ENCODE measurements at regions not wholly inside any gene's neighbourhood (a gene's known extent, or its start where the extent isn't known, plus 50 kb on each side); places are given as distances from the start of the nearest gene placed in this dataset.

GRCh38 chr7:94223375-94224084, 171.2 kb upstream of the COL1A2 start:
- no peaks in the 10 kb centered on the region for H3K9me3 ChIP-seq (ENCODE audit: control insufficient read depth in 2 of 2, insufficient read depth in 1 of 2, low read length in 1 of 2)
- no peak overlapping the region for H3K27ac ChIP-seq (ENCODE audit: low read depth in 1 of 2, low read length in 1 of 2)
- no peaks in the 10 kb centered on the region for H3K4me1 ChIP-seq (ENCODE audit: control insufficient read depth in 2 of 2, insufficient read depth in 2 of 2, low read length in 2 of 2)
- no peak overlapping the region for H3K4me3 ChIP-seq (ENCODE audit: low read length in 2 of 2)
- DNase-seq (ENCODE audit: low read depth in 6 of 9, low spot score in 9 of 9): no peak
- no peaks in the 10 kb centered on the region for H3K36me3 ChIP-seq (ENCODE audit: control insufficient read depth in 2 of 2, insufficient read depth in 2 of 2, low read length in 1 of 2)
- WGBS: 84% methylated on average over 6 of the region's 6 CpGs
- no peaks in the 10 kb centered on the region for H3K27me3 ChIP-seq (ENCODE audit: control insufficient read depth in 2 of 2, insufficient read depth in 1 of 2, low read length in 1 of 2)

GRCh38 chr7:94228223-94228622, 166.5 kb upstream of the COL1A2 start:
- H3K4me3 ChIP-seq (ENCODE audit: low read length in 2 of 2): no peak overlapping the region
- no peak for DNase-seq (ENCODE audit: low read depth in 6 of 9, low spot score in 9 of 9)
- no peaks in the 10 kb centered on the region for H3K36me3 ChIP-seq (ENCODE audit: control insufficient read depth in 2 of 2, insufficient read depth in 2 of 2, low read length in 1 of 2)
- no peak overlapping the region for H3K27ac ChIP-seq (ENCODE audit: low read depth in 1 of 2, low read length in 1 of 2)
- H3K4me1 ChIP-seq (ENCODE audit: control insufficient read depth in 2 of 2, insufficient read depth in 2 of 2, low read length in 2 of 2): no peaks in the 10 kb centered on the region
- no peaks in the 10 kb centered on the region for H3K9me3 ChIP-seq (ENCODE audit: control insufficient read depth in 2 of 2, insufficient read depth in 1 of 2, low read length in 1 of 2)
- no peaks in the 10 kb centered on the region for H3K27me3 ChIP-seq (ENCODE audit: control insufficient read depth in 2 of 2, insufficient read depth in 1 of 2, low read length in 1 of 2)

- no peak for DNase-seq (ENCODE audit: low read depth in 6 of 9, low spot score in 9 of 9)
- H3K27me3 ChIP-seq (ENCODE audit: control insufficient read depth in 2 of 2, insufficient read depth in 1 of 2, low read length in 1 of 2): no peaks in the 10 kb centered on the region
- H3K4me1 ChIP-seq (ENCODE audit: control insufficient read depth in 2 of 2, insufficient read depth in 2 of 2, low read length in 2 of 2): no peaks in the 10 kb centered on the region
- no peaks in the 10 kb centered on the region for H3K9me3 ChIP-seq (ENCODE audit: control insufficient read depth in 2 of 2, insufficient read depth in 1 of 2, low read length in 1 of 2)
- H3K27ac ChIP-seq (ENCODE audit: low read depth in 1 of 2, low read length in 1 of 2): no peak overlapping the region
- H3K36me3 ChIP-seq (ENCODE audit: control insufficient read depth in 2 of 2, insufficient read depth in 2 of 2, low read length in 1 of 2): no peaks in the 10 kb centered on the region
- H3K4me3 ChIP-seq (ENCODE audit: low read length in 2 of 2): no peak overlapping the region
These were observed 166.0 kb upstream of the COL1A2 start for GRCh38 chr7:94228678-94229077.

- no peak for DNase-seq (ENCODE audit: low read depth in 6 of 9, low spot score in 9 of 9)
- Histone ChIP-seq H3K4me1 (ENCODE audit: control insufficient read depth in 2 of 2, insufficient read depth in 2 of 2, low read length in 2 of 2) (no peaks in the 10 kb centered on the region), H3K4me3 (ENCODE audit: low read length in 2 of 2) (no peak overlapping the region), H3K27me3 (ENCODE audit: control insufficient read depth in 2 of 2, insufficient read depth in 1 of 2, low read length in 1 of 2) (no peaks in the 10 kb centered on the region), H3K27ac (ENCODE audit: low read depth in 1 of 2, low read length in 1 of 2) (no peak overlapping the region), H3K36me3 (ENCODE audit: control insufficient read depth in 2 of 2, insufficient read depth in 2 of 2, low read length in 1 of 2) (no peaks in the 10 kb centered on the region), H3K9me3 (ENCODE audit: control insufficient read depth in 2 of 2, insufficient read depth in 1 of 2, low read length in 1 of 2) (no peaks in the 10 kb centered on the region)
- WGBS: 94% methylated on average over 2 of the region's 2 CpGs
These were observed 163.4 kb upstream of the COL1A2 start for GRCh38 chr7:94231305-94231704.

GRCh38 chr7:94236960-94237359, 157.7 kb upstream of the COL1A2 start:
- Histone ChIP-seq H3K27ac (ENCODE audit: low read depth in 1 of 2, low read length in 1 of 2) (no peak overlapping the region), H3K4me1 (ENCODE audit: control insufficient read depth in 2 of 2, insufficient read depth in 2 of 2, low read length in 2 of 2) (no peaks in the 10 kb centered on the region), H3K36me3 (ENCODE audit: control insufficient read depth in 2 of 2, insufficient read depth in 2 of 2, low read length in 1 of 2) (no peaks in the 10 kb centered on the region), H3K27me3 (ENCODE audit: control insufficient read depth in 2 of 2, insufficient read depth in 1 of 2, low read length in 1 of 2) (no peaks in the 10 kb centered on the region), H3K4me3 (ENCODE audit: low read length in 2 of 2) (no peak overlapping the region), H3K9me3 (ENCODE audit: control insufficient read depth in 2 of 2, insufficient read depth in 1 of 2, low read length in 1 of 2) (no peaks in the 10 kb centered on the region)
- no peak for DNase-seq (ENCODE audit: low read depth in 6 of 9, low spot score in 9 of 9)
- 95% methylated on average over 2 of the region's 2 CpGs for WGBS

- Histone ChIP-seq H3K27ac (ENCODE audit: low read depth in 1 of 2, low read length in 1 of 2) (no peak overlapping the region), H3K36me3 (ENCODE audit: control insufficient read depth in 2 of 2, insufficient read depth in 2 of 2, low read length in 1 of 2) (no peaks in the 10 kb centered on the region), H3K4me1 (ENCODE audit: control insufficient read depth in 2 of 2, insufficient read depth in 2 of 2, low read length in 2 of 2) (no peaks in the 10 kb centered on the region), H3K9me3 (ENCODE audit: control insufficient read depth in 2 of 2, insufficient read depth in 1 of 2, low read length in 1 of 2) (no peaks in the 10 kb centered on the region), H3K27me3 (ENCODE audit: control insufficient read depth in 2 of 2, insufficient read depth in 1 of 2, low read length in 1 of 2) (no peaks in the 10 kb centered on the region), H3K4me3 (ENCODE audit: low read length in 2 of 2) (no peak overlapping the region)
- no peak for DNase-seq (ENCODE audit: low read depth in 6 of 9, low spot score in 9 of 9)
- 58% methylated on average over 3 of the region's 3 CpGs for WGBS
These were observed 157.3 kb upstream of the COL1A2 start for GRCh38 chr7:94237417-94237816.

GRCh38 chr7:94239661-94240234, 154.9 kb upstream of the COL1A2 start:
- DNase-seq (ENCODE audit: low read depth in 6 of 9, low spot score in 9 of 9): no peak
- Histone ChIP-seq H3K27me3 (ENCODE audit: control insufficient read depth in 2 of 2, insufficient read depth in 1 of 2, low read length in 1 of 2) (no peaks in the 10 kb centered on the region), H3K9me3 (ENCODE audit: control insufficient read depth in 2 of 2, insufficient read depth in 1 of 2, low read length in 1 of 2) (no peaks in the 10 kb centered on the region), H3K4me3 (ENCODE audit: low read length in 2 of 2) (no peak overlapping the region), H3K4me1 (ENCODE audit: control insufficient read depth in 2 of 2, insufficient read depth in 2 of 2, low read length in 2 of 2) (no peaks in the 10 kb centered on the region), H3K36me3 (ENCODE audit: control insufficient read depth in 2 of 2, insufficient read depth in 2 of 2, low read length in 1 of 2) (no peaks in the 10 kb centered on the region), H3K27ac (ENCODE audit: low read depth in 1 of 2, low read length in 1 of 2) (no peak overlapping the region)
- WGBS: 49% methylated on average over 4 of the region's 4 CpGs

GRCh38 chr7:94240902-94241301, 153.8 kb upstream of the COL1A2 start:
- WGBS: 91% methylated on average over 6 of the region's 6 CpGs
- no peak for DNase-seq (ENCODE audit: low read depth in 6 of 9, low spot score in 9 of 9)

GRCh38 chr7:94241402-94241925, 153.2 kb upstream of the COL1A2 start:
- Histone ChIP-seq H3K27ac (ENCODE audit: low read depth in 1 of 2, low read length in 1 of 2) (no peak overlapping the region), H3K4me1 (ENCODE audit: control insufficient read depth in 2 of 2, insufficient read depth in 2 of 2, low read length in 2 of 2) (no peaks in the 10 kb centered on the region), H3K4me3 (ENCODE audit: low read length in 2 of 2) (no peak overlapping the region), H3K27me3 (ENCODE audit: control insufficient read depth in 2 of 2, insufficient read depth in 1 of 2, low read length in 1 of 2) (no peaks in the 10 kb centered on the region), H3K9me3 (ENCODE audit: control insufficient read depth in 2 of 2, insufficient read depth in 1 of 2, low read length in 1 of 2) (no peaks in the 10 kb centered on the region), H3K36me3 (ENCODE audit: control insufficient read depth in 2 of 2, insufficient read depth in 2 of 2, low read length in 1 of 2) (no peaks in the 10 kb centered on the region)
- WGBS: 88% methylated on average over 3 of the region's 3 CpGs
- no peak for DNase-seq (ENCODE audit: low read depth in 6 of 9, low spot score in 9 of 9)

More at GRCh38 chr7:94240902-94241301, 153.8 kb upstream of the COL1A2 start:
- Histone ChIP-seq H3K9me3 (ENCODE audit: control insufficient read depth in 2 of 2, insufficient read depth in 1 of 2, low read length in 1 of 2) (no peaks in the 10 kb centered on the region), H3K36me3 (ENCODE audit: control insufficient read depth in 2 of 2, insufficient read depth in 2 of 2, low read length in 1 of 2) (no peaks in the 10 kb centered on the region), H3K4me3 (ENCODE audit: low read length in 2 of 2) (no peak overlapping the region), H3K27ac (ENCODE audit: low read depth in 1 of 2, low read length in 1 of 2) (no peak overlapping the region), H3K27me3 (ENCODE audit: control insufficient read depth in 2 of 2, insufficient read depth in 1 of 2, low read length in 1 of 2) (no peaks in the 10 kb centered on the region), H3K4me1 (ENCODE audit: control insufficient read depth in 2 of 2, insufficient read depth in 2 of 2, low read length in 2 of 2) (no peaks in the 10 kb centered on the region)

Data from thymus (tissue), 11 donors.